H9 (cell line): ENCODE measurements at regions not wholly inside any gene's neighbourhood (a gene's known extent, or its start where the extent isn't known, plus 50 kb on each side); places are given as distances from the start of the nearest gene placed in this dataset.

Experiments used
- DNase-seq: peaks from one replicate; pipeline ENCODE4 v3.0.0-alpha.2; 2017
- H2AFZ ChIP-seq: one replicate; pipeline ENCODE4 v1.6.1; 2013; ENCODE audit warnings: mild to moderate bottlenecking, low read length, control low read depth, moderate library complexity
- H2AK5ac ChIP-seq: 2 replicates; pipeline ENCODE4 v1.6.1; 2013; ENCODE audit warnings: low read length, control low read depth, mixed read lengths; ENCODE audit not compliant: insufficient read length
- H2BK120ac ChIP-seq: one replicate; pipeline ENCODE4 v1.6.1; 2013; ENCODE audit warnings: low read depth, mild to moderate bottlenecking, low read length, control low read depth, inconsistent platforms; ENCODE audit not compliant: poor library complexity, severe bottlenecking
- H2BK12ac ChIP-seq: 2 replicates; pipeline ENCODE4 v1.6.1; 2013; ENCODE audit warnings: low read length, control low read depth, mixed read lengths, low read depth; ENCODE audit not compliant: insufficient read length
- H2BK15ac ChIP-seq: 2 replicates; pipeline ENCODE4 v1.6.1; 2013; ENCODE audit warnings: low read depth, low read length, control low read depth
- H2BK20ac ChIP-seq: one replicate; pipeline ENCODE4 v1.6.1; 2013; ENCODE audit warnings: low read depth, mild to moderate bottlenecking, low read length, control low read depth, inconsistent platforms; ENCODE audit not compliant: poor library complexity, severe bottlenecking
- H2BK5ac ChIP-seq: 2 replicates; pipeline ENCODE4 v1.6.1; 2013; ENCODE audit warnings: low read length, control low read depth, mixed read lengths; ENCODE audit not compliant: insufficient read length
- H3K14ac ChIP-seq: 2 replicates; pipeline ENCODE4 v1.6.1; 2013; ENCODE audit warnings: low read length, control low read depth; ENCODE audit not compliant: insufficient read depth
- H3K18ac ChIP-seq: 2 replicates; pipeline ENCODE4 v1.6.1; 2013; ENCODE audit warnings: low read depth, mild to moderate bottlenecking, mixed read lengths, low read length, control low read depth; ENCODE audit not compliant: insufficient read length
- H3K23ac ChIP-seq: 2 replicates; pipeline ENCODE4 v1.6.1; 2013; ENCODE audit warnings: low read length, control low read depth, mixed read lengths, low read depth; ENCODE audit not compliant: insufficient read length
- H3K23me2 ChIP-seq: 2 replicates; pipeline ENCODE4 v1.6.1; 2013; ENCODE audit warnings: low read depth, mild to moderate bottlenecking, mixed read lengths, low read length, control low read depth; ENCODE audit not compliant: insufficient read length, poor library complexity, severe bottlenecking
- H3K27ac ChIP-seq: 2 replicates; pipeline ENCODE4 v1.5.1; 2013; ENCODE audit warnings: low read length, control low read depth, mixed read lengths, low read depth; ENCODE audit not compliant: insufficient read length
- H3K27me3 ChIP-seq: 2 replicates; pipeline ENCODE4 v1.6.1; 2013; ENCODE audit warnings: low read length, control low read depth, inconsistent platforms; ENCODE audit not compliant: insufficient read depth
- H3K4ac ChIP-seq: 2 replicates; pipeline ENCODE4 v1.6.1; 2013; ENCODE audit warnings: low read depth, mild to moderate bottlenecking, control low read depth, inconsistent platforms, low read length, moderate library complexity
- H3K4me1 ChIP-seq: 2 replicates; pipeline ENCODE4 v1.6.1; 2013; ENCODE audit warnings: low read length, control low read depth, inconsistent platforms; ENCODE audit not compliant: insufficient read depth
- H3K4me2 ChIP-seq: 2 replicates; pipeline ENCODE4 v1.6.1; 2013; ENCODE audit warnings: low read length, control low read depth, mixed read lengths; ENCODE audit not compliant: insufficient read length, insufficient read depth
- H3K56ac ChIP-seq: 2 replicates; pipeline ENCODE4 v1.6.1; 2013; ENCODE audit warnings: low read depth, mild to moderate bottlenecking, mixed read lengths, low read length, control low read depth; ENCODE audit not compliant: insufficient read length
- H3K79me1 ChIP-seq: 2 replicates; pipeline ENCODE4 v1.6.1; 2013; ENCODE audit warnings: low read depth, mild to moderate bottlenecking, moderate library complexity, low read length, control low read depth, inconsistent platforms; ENCODE audit not compliant: insufficient read depth, poor library complexity, severe bottlenecking
- H3K79me2 ChIP-seq: 2 replicates; pipeline ENCODE4 v1.6.1; 2013; ENCODE audit warnings: low read length, control low read depth, inconsistent platforms; ENCODE audit not compliant: insufficient read depth
- H3K9ac ChIP-seq: 2 replicates; pipeline ENCODE4 v1.6.1; 2013; ENCODE audit warnings: low read length, control low read depth, mixed read lengths; ENCODE audit not compliant: insufficient read length; ENCODE audit errors: extremely low read depth
- H3K9me3 ChIP-seq: one replicate; pipeline ENCODE4 v1.6.1; 2013; ENCODE audit warnings: low read depth, low read length, inconsistent platforms; ENCODE audit not compliant: control insufficient read depth
- H3T11ph ChIP-seq: one replicate; pipeline ENCODE4 v1.6.1; 2013; ENCODE audit warnings: mild to moderate bottlenecking, low read length, control low read depth, inconsistent platforms
- H4K20me1 ChIP-seq: one replicate; pipeline ENCODE4 v1.6.1; 2013; ENCODE audit not compliant: control insufficient read depth, insufficient read length, insufficient read depth
- H4K5ac ChIP-seq: 2 replicates; pipeline ENCODE4 v1.6.1; 2013; ENCODE audit warnings: low read depth, mild to moderate bottlenecking, mixed read lengths, low read length, control low read depth; ENCODE audit not compliant: insufficient read length
- H4K8ac ChIP-seq: replicated peaks from 2 replicates; pipeline ENCODE4 v1.6.1; 2013; ENCODE audit warnings: low read length, control low read depth, mixed read lengths, low read depth; ENCODE audit not compliant: insufficient read length
- H4K91ac ChIP-seq: 2 replicates; pipeline ENCODE4 v1.6.1; 2013; ENCODE audit warnings: low read depth, mild to moderate bottlenecking, moderate library complexity, mixed read lengths, low read length, control low read depth; ENCODE audit not compliant: insufficient read length
- H3K27ac Mint-ChIP-seq, 3 experiments: 2 replicates in 2 of 3; 3 replicates in 1 of 3; pipeline ENCODE4 v1.8.0; 2020 to 2021; ENCODE audit warnings: mixed read lengths in 3 of 3, mild to moderate bottlenecking in 1 of 3, moderate library complexity in 1 of 3
- H3K27me3 Mint-ChIP-seq: 2 replicates; pipeline ENCODE4 v1.8.0; 2021; ENCODE audit warnings: low read depth, mild to moderate bottlenecking, moderate library complexity, mixed read lengths
- H3K36me3 Mint-ChIP-seq, 3 experiments: 2 replicates in 2 of 3; 3 replicates in 1 of 3; pipeline ENCODE4 v1.8.0; 2020 to 2021; ENCODE audit warnings: low read depth in 3 of 3, mixed read lengths in 3 of 3; ENCODE audit not compliant: insufficient read depth in 1 of 3
- H3K4me1 Mint-ChIP-seq, 2 experiments: 2 replicates each; pipeline ENCODE4 v1.8.0; 2020; ENCODE audit warnings: mixed read lengths in 2 of 2
- H3K4me3 Mint-ChIP-seq, 2 experiments: 2 replicates in 1 of 2; 3 replicates in 1 of 2; pipeline ENCODE4 v1.8.0; 2020 to 2021; ENCODE audit warnings: mild to moderate bottlenecking in 2 of 2, mixed read lengths in 2 of 2, moderate library complexity in 1 of 2
- H3K9me3 Mint-ChIP-seq, 2 experiments: 2 replicates in 1 of 2; 3 replicates in 1 of 2; pipeline ENCODE4 v1.8.0; 2020; ENCODE audit warnings: mild to moderate bottlenecking in 2 of 2, mixed read lengths in 2 of 2, moderate library complexity in 1 of 2
- TF ChIP-seq, protein P1 (sequence below): fragments of 200-600 bp; sonication (generic); conservative IDR thresholded peaks from 3 replicates; pipeline ENCODE4 v1.8.0; 2021; ENCODE audit warnings: antibody characterized with exemption, mild to moderate bottlenecking

DNA sequence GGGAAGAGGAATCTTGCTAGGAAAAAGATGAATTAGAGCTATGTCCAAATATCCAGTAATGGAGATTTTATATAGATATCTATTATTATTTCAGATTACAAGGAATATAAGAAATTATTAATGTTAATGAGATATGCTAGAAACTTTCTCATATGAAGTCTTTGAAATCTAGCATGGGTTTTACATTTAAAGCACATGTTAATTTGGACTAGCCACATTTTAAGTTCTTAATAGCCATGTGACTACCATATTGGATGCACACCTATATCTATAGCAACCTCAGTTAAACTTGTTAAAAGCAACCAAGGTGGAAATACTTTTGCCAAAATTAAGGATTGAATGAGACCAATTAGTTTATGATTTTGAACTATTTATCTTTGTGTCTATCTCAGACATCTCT is 86.7 kb upstream of the CNTNAP4 start:
- H3K79me2 ChIP-seq = no peaks in the 10 kb centered on the region
- peaks cover 31 to 32% of the 10 kb centered on the region in 2 experiments for H3K4me1 Mint-ChIP-seq
- H3K56ac ChIP-seq = no peak overlapping the region
- no peaks in the 10 kb centered on the region for H3K79me1 ChIP-seq
- H3K4me1 ChIP-seq = peaks cover 11% of the 10 kb centered on the region
- no peak overlapping the region for H2BK5ac ChIP-seq
- H3K9ac ChIP-seq = no peak overlapping the region
- no peak overlapping the region for H2BK20ac ChIP-seq
- H3K9me3 Mint-ChIP-seq = peaks cover 12% of the 10 kb centered on the region in 2 experiments
- H3K27me3 ChIP-seq = no peaks in the 10 kb centered on the region
- no peak overlapping the region for H3T11ph ChIP-seq
- H3K27me3 Mint-ChIP-seq = peaks cover 3% of the 10 kb centered on the region
- H3K14ac ChIP-seq = no peak overlapping the region
- no peak overlapping the region for H2AFZ ChIP-seq
- no peak overlapping the region for H3K4ac ChIP-seq
- no peak overlapping the region for H3K23ac ChIP-seq
- no peak overlapping the region for H3K18ac ChIP-seq
- H2BK12ac ChIP-seq = no peak overlapping the region
- H3K9me3 ChIP-seq = no peaks in the 10 kb centered on the region
- H3K23me2 ChIP-seq = no peaks in the 10 kb centered on the region
- H4K20me1 ChIP-seq = no peaks in the 10 kb centered on the region
- H3K4me3 Mint-ChIP-seq = no peak overlapping the region
- TF ChIP-seq, protein P1, sequence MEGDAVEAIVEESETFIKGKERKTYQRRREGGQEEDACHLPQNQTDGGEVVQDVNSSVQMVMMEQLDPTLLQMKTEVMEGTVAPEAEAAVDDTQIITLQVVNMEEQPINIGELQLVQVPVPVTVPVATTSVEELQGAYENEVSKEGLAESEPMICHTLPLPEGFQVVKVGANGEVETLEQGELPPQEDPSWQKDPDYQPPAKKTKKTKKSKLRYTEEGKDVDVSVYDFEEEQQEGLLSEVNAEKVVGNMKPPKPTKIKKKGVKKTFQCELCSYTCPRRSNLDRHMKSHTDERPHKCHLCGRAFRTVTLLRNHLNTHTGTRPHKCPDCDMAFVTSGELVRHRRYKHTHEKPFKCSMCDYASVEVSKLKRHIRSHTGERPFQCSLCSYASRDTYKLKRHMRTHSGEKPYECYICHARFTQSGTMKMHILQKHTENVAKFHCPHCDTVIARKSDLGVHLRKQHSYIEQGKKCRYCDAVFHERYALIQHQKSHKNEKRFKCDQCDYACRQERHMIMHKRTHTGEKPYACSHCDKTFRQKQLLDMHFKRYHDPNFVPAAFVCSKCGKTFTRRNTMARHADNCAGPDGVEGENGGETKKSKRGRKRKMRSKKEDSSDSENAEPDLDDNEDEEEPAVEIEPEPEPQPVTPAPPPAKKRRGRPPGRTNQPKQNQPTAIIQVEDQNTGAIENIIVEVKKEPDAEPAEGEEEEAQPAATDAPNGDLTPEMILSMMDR = no peak
- no peak overlapping the region for H2AK5ac ChIP-seq
- no peak overlapping the region for H4K91ac ChIP-seq
- no peak overlapping the region for H2BK120ac ChIP-seq
- no peak overlapping the region for H3K27ac ChIP-seq
- H4K8ac ChIP-seq = no peak overlapping the region
- DNase-seq = no peak
- no peak overlapping the region for H2BK15ac ChIP-seq
- peaks cover 0 to 22% (median 0%) of the 10 kb centered on the region in 3 experiments; a peak in 4 of 7 replicates for H3K36me3 Mint-ChIP-seq
- H4K5ac ChIP-seq = no peak overlapping the region
- no peak overlapping the region for H3K27ac Mint-ChIP-seq
- H3K4me2 ChIP-seq = no peak overlapping the region
